ENCODE measurements at regions not wholly inside any gene's neighbourhood (a gene's known extent, or its start where the extent isn't known, plus 50 kb on each side); places are given as distances from the start of the nearest gene placed in this dataset.

GRCh38 chr5:38618154-38618553 is 61.7 kb upstream of the LIFR start:
- Histone ChIP-seq H4K5ac (ENCODE audit: insufficient read length, low read depth, low read length) (no peak overlapping the region), H3K4ac (ENCODE audit: low read depth, low read length) (no peak overlapping the region), H3K23me2 (ENCODE audit: insufficient read length, low read depth, low read length, poor library complexity, severe bottlenecking) (no peaks in the 10 kb centered on the region), H4K91ac (ENCODE audit: insufficient read length, low read depth, low read length) (no peak overlapping the region), H4K20me1 (ENCODE audit: control insufficient read depth, insufficient read depth, insufficient read length) (no peaks in the 10 kb centered on the region), H2BK120ac (ENCODE audit: low read depth, low read length, poor library complexity, severe bottlenecking) (no peak overlapping the region), H3K79me1 (ENCODE audit: insufficient read depth, low read depth, low read length, poor library complexity, severe bottlenecking) (no peaks in the 10 kb centered on the region), H2BK12ac (ENCODE audit: insufficient read length, low read depth, low read length) (no peak overlapping the region), H3K27ac (ENCODE audit: insufficient read length, low read depth, low read length) (no peak overlapping the region), H2BK20ac (ENCODE audit: low read depth, low read length, poor library complexity, severe bottlenecking) (no peak overlapping the region), H4K8ac (replicated peaks; ENCODE audit: insufficient read length, low read depth, low read length) (no peak overlapping the region), H3K18ac (ENCODE audit: insufficient read length, low read depth, low read length) (no peak overlapping the region), H3T11ph (ENCODE audit: low read length) (no peak overlapping the region), H2AFZ (ENCODE audit: low read length) (no peak overlapping the region), H3K56ac (ENCODE audit: insufficient read length, low read depth, low read length) (no peak overlapping the region), H3K27me3 (ENCODE audit: insufficient read depth, low read length) (no peaks in the 10 kb centered on the region), H3K23ac (ENCODE audit: insufficient read length, low read depth, low read length) (no peak overlapping the region), H3K14ac (ENCODE audit: insufficient read depth, low read length) (no peak overlapping the region), H2BK15ac (ENCODE audit: low read depth, low read length) (no peak overlapping the region), H2AK5ac (ENCODE audit: insufficient read length, low read length) (no peak overlapping the region), H3K79me2 (ENCODE audit: insufficient read depth, low read length) (no peaks in the 10 kb centered on the region), H2BK5ac (ENCODE audit: insufficient read length, low read length) (no peak overlapping the region), H3K4me2 (ENCODE audit: insufficient read depth, insufficient read length, low read length) (no peak overlapping the region), H3K4me1 (ENCODE audit: insufficient read depth, low read length) (no peaks in the 10 kb centered on the region; the same call in 1 of the 2 replicates), H3K9ac (ENCODE audit: extremely low read depth, insufficient read length, low read length) (no peak overlapping the region), H3K9me3 (ENCODE audit: control insufficient read depth, low read depth, low read length) (no peaks in the 10 kb centered on the region)
- Mint-ChIP-seq H3K4me1 (peaks cover 10 to 13% of the 10 kb centered on the region in 2 experiments), H3K27me3 (ENCODE audit: low read depth) (no peaks in the 10 kb centered on the region; the same call in 1 of the 2 replicates), H3K4me3 (no peak overlapping the region), H3K36me3 (ENCODE audit: insufficient read depth in 1 of 3, low read depth in 3 of 3) (peaks cover 0 to 6% (median 0%) of the 10 kb centered on the region in 3 experiments; a peak in 2 of 7 replicates), H3K9me3 (peaks cover 4 to 14% of the 10 kb centered on the region in 2 experiments; a peak in 4 of 5 replicates), H3K27ac (no peak overlapping the region)
- no peak for TF ChIP-seq CTCF (conservative IDR thresholded peaks at IDR 0.05)
- no CpG with 5 or more reads among the region's 1 CpG for WGBS (ENCODE audit: extremely low coverage, insufficient read length, low lambda C conversion rate)
- DNase-seq, result no peak

Data from H9 (cell line).